Heart right ventricle (tissue), 16 donors: ENCODE measurements at regions not wholly inside any gene's neighbourhood (a gene's known extent, or its start where the extent isn't known, plus 50 kb on each side); places are given as distances from the start of the nearest gene placed in this dataset.

Experiments used
- ATAC-seq, 8 donors: fragments of 200-7000 bp; cut with Tn5 transposase; one replicate each; pipeline ENCODE4 v1.9.1; 2020; ENCODE audit warnings: mild to moderate bottlenecking in 8 of 8, moderate library complexity in 8 of 8, moderate number of reproducible peaks in 1 of 8
- DNase-seq, 2 donors: peaks; one replicate each; pipeline ENCODE4 v3.0.0-alpha.2; 2020
- H3K27ac ChIP-seq, 10 donors: fragments of 200-600 bp; sonication (generic) in 2 of 10; one replicate each; pipeline versions ENCODE4 v1.5.0 to v1.8.0; 2020 to 2022; ENCODE audit warnings: mild to moderate bottlenecking in 3 of 10
- H3K27me3 ChIP-seq, 7 donors: fragments of 200-600 bp; one replicate each; pipeline ENCODE4 v1.8.0; 2021 to 2022; ENCODE audit warnings: mild to moderate bottlenecking in 2 of 7
- H3K36me3 ChIP-seq, 9 donors: fragments of 200-600 bp; sonication (generic) in 1 of 9; one replicate each; pipeline versions ENCODE4 v1.5.0 to v1.8.0; 2020 to 2022; ENCODE audit warnings: mild to moderate bottlenecking in 2 of 9
- H3K4me1 ChIP-seq, 9 donors: fragments of 200-600 bp; sonication (generic) in 1 of 9; one replicate each; pipeline versions ENCODE4 v1.5.0 to v1.8.0; 2020 to 2022; ENCODE audit warnings: mild to moderate bottlenecking in 4 of 9
- H3K4me3 ChIP-seq, 10 donors: fragments of 200-600 bp; sonication (generic) in 2 of 10; one replicate each; pipeline versions ENCODE4 v1.5.0 to v1.8.0; 2020 to 2022; ENCODE audit warnings: mild to moderate bottlenecking in 7 of 10, moderate library complexity in 2 of 10
- H3K9me3 ChIP-seq, 11 donors: fragments of 200-600 bp in 10 of 11; sonication (generic) in 2 of 11; one replicate each; pipeline versions ENCODE4 v1.5.0 to v1.8.0; 2013 to 2022; ENCODE audit warnings: mild to moderate bottlenecking in 2 of 11, control low read depth in 1 of 11, moderate library complexity in 1 of 11
- CTCF ChIP-seq, 9 donors: fragments of 200-600 bp; sonication (generic) in 2 of 9; IDR thresholded peaks; one replicate each; pipeline versions ENCODE4 v1.5.0 to v1.8.0; 2021 to 2022; ENCODE audit warnings: antibody characterized with exemption in 9 of 9, mild to moderate bottlenecking in 5 of 9, moderate library complexity in 1 of 9
- WGBS, 2 donors: extraction: QIAGEN DNeasy Blood & Tissue Kit; methylation state at CpG; one replicate each; pipeline ENCODE4 v1.1.7; 2013; ENCODE audit warnings: inconsistent platforms in 1 of 2; 5-methylcytosine and 5-hydroxymethylcytosine counted together
- intact Hi-C, 10 donors: fragments of 100-400 bp; cut with DNase I; formaldehyde crosslinking; loops; one replicate each; pipeline versions ENCODE4 v1.11.1 to v1.14.2; 2022
- donor health status: Arrhythmogenic right ventricular cardiomyopathy.
- donor health status: ischemic (EF 13 %, LVEDD 7.1; RV severe dilation, severe dysfunction).
- donor health status: healthy with polysubstance abuse.
- donor health status: DM: no; HTN: yes; CAD: no.
- donor health status: DM: no; HTN: no; CAD: no.
- donor health status: ischemic (EF 25% LVEDD 6.9; RV normal size, moderate dysfunction).
- donor health status: ischemic (EF 25% LVEDD 5.7; RV mildly dilated, moderate dysfunction).
- donor health status: healthy.
- donor health status: DM: yes; HTN: yes; CAD: no.
- donor health status: Ischemic cardiomyopathy.
- donor health status: ischemic (EF 35%, LVEDD 5.7; RV mildly dilated, moderate dysfunction).
- donor health status: nonischemic (EF 11% LVEDD 7.7; RV severe dilation, severe dysfunction).
- donor health status: DM: yes; HTN: yes; CAD: no.
- donor health status: PGD.
- donor health status: ischemic (EF 29% LVEDD 5.4; RV normal size, mild dysfunction).
- donor health status: nonischemic (EF 23%, LVEDD 6.1; RV moderate dilation, normal function).

- intact Hi-C loops, result loop anchor here in 2 of 10 donors (5.0 to 10.0 kb wide), 2 partner anchors 201 to 208 kb away; partner anchors contain the start of gene ADAMTS9 (in 1 of the 2)
Measured at GRCh38 chr3:64895106-64895990, 207.5 kb upstream of the ADAMTS9 start.

GRCh38 chr3:64894006-64894405 is 206.2 kb upstream of the ADAMTS9 start:
- Histone ChIP-seq H3K27ac (peak overlapping the region in 8 of 10 donors; percentile 15 to 91 (median 41)), H3K4me3 (no peak overlapping the region), H3K36me3 (no peaks in the 10 kb centered on the region), H3K9me3 (no peaks in the 10 kb centered on the region), H3K4me1 (peaks cover 0 to 86% (median 48%) of the 10 kb centered on the region in 9 donors), H3K27me3 (no peaks in the 10 kb centered on the region)
- ATAC-seq, result no peak
- WGBS, 2 donors, result 56 to 71% methylated on average over 5 of the region's 5 CpGs
- intact Hi-C loops, result loop anchor here in 2 of 10 donors (5.0 to 10.0 kb wide), 2 partner anchors 53 to 199 kb away; no protein-coding TSS in a partner anchor
- TF ChIP-seq CTCF (IDR thresholded peaks at IDR 0.05), result no peak
- DNase-seq, result no peak

More at GRCh38 chr3:64895106-64895990, 207.5 kb upstream of the ADAMTS9 start:
- Histone ChIP-seq H3K27ac (peak overlapping the region in 9 of 10 donors; percentile 32 to 91 (median 42)), H3K4me3 (no peak overlapping the region), H3K9me3 (no peaks in the 10 kb centered on the region), H3K27me3 (no peaks in the 10 kb centered on the region), H3K4me1 (peaks cover 4 to 85% (median 40%) of the 10 kb centered on the region in 9 donors), H3K36me3 (no peaks in the 10 kb centered on the region)
- DNase-seq (no peak), ATAC-seq (peak in 5 of 8 donors; percentile 18 to 45 (median 38))
- WGBS, 2 donors, result 60 to 61% methylated on average over 6 of the region's 6 CpGs
- TF ChIP-seq CTCF (IDR thresholded peaks at IDR 0.05), result no peak

- H3K27ac ChIP-seq, result peak overlapping the region in 2 of 10 donors; percentile 68 to 91
Measured at GRCh38 chr3:64892671-64893309, 205.0 kb upstream of the ADAMTS9 start.

More at GRCh38 chr3:64892671-64893309, 205.0 kb upstream of the ADAMTS9 start:
- H3K4me3 ChIP-seq, result no peak overlapping the region
- intact Hi-C loops, result loop anchor here in 2 of 10 donors (5.0 to 10.0 kb wide), 2 partner anchors 55 to 198 kb away; no protein-coding TSS in a partner anchor
- ATAC-seq (no peak), DNase-seq (no peak)
- H3K4me1 ChIP-seq, result peaks cover 0 to 83% (median 48%) of the 10 kb centered on the region in 9 donors
- WGBS, 2 donors, result 96 to 98% methylated on average over 5 of the region's 5 CpGs
- H3K27me3 ChIP-seq, result no peaks in the 10 kb centered on the region
- no peaks in the 10 kb centered on the region for H3K36me3 ChIP-seq
- no peaks in the 10 kb centered on the region for H3K9me3 ChIP-seq
- TF ChIP-seq CTCF (IDR thresholded peaks at IDR 0.05), result no peak
